ENCODE measurements at regions not wholly inside any gene's neighbourhood (a gene's known extent, or its start where the extent isn't known, plus 50 kb on each side); places are given as distances from the start of the nearest gene placed in this dataset.
"Not testable (repeated sequence)": the region's sequence is repeated elsewhere in the genome, so short reads cannot be mapped to it uniquely, and the experiment has no call there.

DNA sequence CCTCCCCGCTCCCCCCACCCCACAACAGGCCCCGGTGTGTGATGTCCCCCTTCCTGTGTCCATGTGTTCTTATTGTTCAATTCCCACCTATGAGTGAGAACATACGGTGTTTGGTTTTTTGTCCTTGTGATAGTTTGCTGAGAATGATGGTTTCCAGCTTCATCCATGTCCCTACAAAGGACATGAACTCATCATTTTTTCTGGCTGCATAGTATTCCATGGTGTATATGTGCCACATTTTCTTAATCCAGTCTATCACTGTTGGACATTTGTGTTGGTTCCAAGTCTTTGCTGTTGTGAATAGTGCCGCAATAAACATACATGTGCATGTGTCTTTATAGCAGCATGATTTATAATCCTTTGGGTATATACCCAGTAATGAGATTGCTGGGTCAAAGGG lies 104.3 kb downstream of the MTPN start:
- not testable (repeated sequence) for H3K4ac ChIP-seq (ENCODE audit: low read depth, low read length); H4K8ac ChIP-seq (ENCODE audit: low read depth, low read length); H3K4me2 ChIP-seq (ENCODE audit: low read length); H3K4me1 ChIP-seq (ENCODE audit: control insufficient read depth in 1 of 2, insufficient read depth in 2 of 2, low read length in 2 of 2); H2BK120ac ChIP-seq (ENCODE audit: insufficient read depth, low read length, poor library complexity); H3K23ac ChIP-seq (ENCODE audit: low read length); H3K36me3 ChIP-seq (ENCODE audit: control insufficient read depth in 1 of 2, insufficient read depth in 2 of 2, low read length in 2 of 2); H2AFZ ChIP-seq (ENCODE audit: insufficient read depth, low read length, poor library complexity); H3K79me1 ChIP-seq (ENCODE audit: low read length); H4K91ac ChIP-seq (ENCODE audit: low read depth, low read length); H4K12ac ChIP-seq (ENCODE audit: low read depth, low read length); DNase-seq; H3K79me2 ChIP-seq (ENCODE audit: control insufficient read depth, insufficient read depth, low read length, poor library complexity); H3K9ac ChIP-seq (ENCODE audit: low read length); H3K14ac ChIP-seq (ENCODE audit: low read length); H3K4me3 ChIP-seq (ENCODE audit: low read depth, low read length); H2BK12ac ChIP-seq (ENCODE audit: low read length); H2BK5ac ChIP-seq (ENCODE audit: low read depth, low read length, poor library complexity); H2AK5ac ChIP-seq (ENCODE audit: low read length); H3K9me3 ChIP-seq (ENCODE audit: insufficient read depth, low read depth, low read length); H3K18ac ChIP-seq (ENCODE audit: low read length); H3K27ac ChIP-seq (ENCODE audit: low read depth, low read length); H3K27me3 ChIP-seq (ENCODE audit: insufficient read depth, low read length)
- WGBS (ENCODE audit: extremely low coverage, insufficient coverage, insufficient read length) = no CpG with 5 or more reads among the region's 4 CpGs

GRCh38 chr7:135862586-135863340 lies 114.2 kb upstream of the FAM180A start:
- Histone ChIP-seq H4K12ac (ENCODE audit: low read depth, low read length) (no peak overlapping the region), H3K27me3 (ENCODE audit: insufficient read depth, low read length) (no peaks in the 10 kb centered on the region), H3K4me2 (ENCODE audit: low read length) (no peak overlapping the region), H3K18ac (ENCODE audit: low read length) (no peak overlapping the region), H3K14ac (ENCODE audit: low read length) (no peak overlapping the region), H2BK5ac (ENCODE audit: low read depth, low read length, poor library complexity) (no peak overlapping the region), H2AK5ac (ENCODE audit: low read length) (no peak overlapping the region), H3K4ac (ENCODE audit: low read depth, low read length) (no peak overlapping the region), H2BK120ac (ENCODE audit: insufficient read depth, low read length, poor library complexity) (no peak overlapping the region), H3K79me1 (ENCODE audit: low read length) (no peaks in the 10 kb centered on the region), H3K9me3 (ENCODE audit: insufficient read depth, low read depth, low read length) (peaks cover 3% of the 10 kb centered on the region), H3K4me1 (ENCODE audit: control insufficient read depth in 1 of 2, insufficient read depth in 2 of 2, low read length in 2 of 2) (peaks cover 0 to 2% of the 10 kb centered on the region in 2 experiments), H2AFZ (ENCODE audit: insufficient read depth, low read length, poor library complexity) (no peak overlapping the region), H2BK12ac (ENCODE audit: low read length) (no peak overlapping the region), H3K4me3 (ENCODE audit: low read depth, low read length) (no peak overlapping the region), H3K27ac (ENCODE audit: low read depth, low read length) (no peak overlapping the region), H3K79me2 (ENCODE audit: control insufficient read depth, insufficient read depth, low read length, poor library complexity) (no peaks in the 10 kb centered on the region), H3K9ac (ENCODE audit: low read length) (no peak overlapping the region), H3K36me3 (ENCODE audit: control insufficient read depth in 1 of 2, insufficient read depth in 2 of 2, low read length in 2 of 2) (no peaks in the 10 kb centered on the region), H4K91ac (ENCODE audit: low read depth, low read length) (no peak overlapping the region), H3K23ac (ENCODE audit: low read length) (no peak overlapping the region), H4K8ac (ENCODE audit: low read depth, low read length) (no peak overlapping the region)
- DNase-seq = no peak
- WGBS (ENCODE audit: extremely low coverage, insufficient coverage, insufficient read length) = no CpG with 5 or more reads among the region's 8 CpGs

DNA sequence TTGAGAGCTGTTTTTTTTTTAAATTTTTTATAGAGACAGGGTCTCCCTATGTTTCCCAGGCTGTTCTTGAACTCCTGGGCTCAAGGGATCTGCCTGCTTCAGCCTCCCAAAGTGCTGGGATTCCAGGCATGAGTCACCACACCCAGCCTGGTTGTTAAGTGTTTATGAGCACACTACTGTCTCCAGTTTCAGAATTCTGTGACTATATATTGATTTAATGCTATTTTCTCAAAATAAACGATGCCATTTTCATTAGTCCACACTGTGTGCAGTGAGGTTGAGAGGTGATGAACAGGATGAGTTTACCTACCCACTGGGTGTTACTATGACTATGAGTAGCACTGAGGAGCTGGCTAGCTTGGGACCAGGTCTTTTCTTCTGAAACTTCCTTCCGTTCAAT lies 110.9 kb upstream of the FAM180A start:
- WGBS (ENCODE audit: extremely low coverage, insufficient coverage, insufficient read length) = no CpG with 5 or more reads among the region's 2 CpGs
- Histone ChIP-seq H3K79me1 (ENCODE audit: low read length) (no peaks in the 10 kb centered on the region), H3K9me3 (ENCODE audit: insufficient read depth, low read depth, low read length) (peaks cover 3% of the 10 kb centered on the region), H2BK120ac (ENCODE audit: insufficient read depth, low read length, poor library complexity) (no peak overlapping the region), H3K4me3 (ENCODE audit: low read depth, low read length) (no peak overlapping the region), H3K4ac (ENCODE audit: low read depth, low read length) (no peak overlapping the region), H3K27me3 (ENCODE audit: insufficient read depth, low read length) (no peaks in the 10 kb centered on the region), H3K14ac (ENCODE audit: low read length) (no peak overlapping the region), H3K79me2 (ENCODE audit: control insufficient read depth, insufficient read depth, low read length, poor library complexity) (no peaks in the 10 kb centered on the region), H4K8ac (ENCODE audit: low read depth, low read length) (no peak overlapping the region), H3K9ac (ENCODE audit: low read length) (no peak overlapping the region), H2BK12ac (ENCODE audit: low read length) (no peak overlapping the region), H3K23ac (ENCODE audit: low read length) (no peak overlapping the region), H4K91ac (ENCODE audit: low read depth, low read length) (no peak overlapping the region), H3K36me3 (ENCODE audit: control insufficient read depth in 1 of 2, insufficient read depth in 2 of 2, low read length in 2 of 2) (no peaks in the 10 kb centered on the region), H2AFZ (ENCODE audit: insufficient read depth, low read length, poor library complexity) (no peak overlapping the region), H2BK5ac (ENCODE audit: low read depth, low read length, poor library complexity) (no peak overlapping the region), H3K27ac (ENCODE audit: low read depth, low read length) (no peak overlapping the region), H3K4me2 (ENCODE audit: low read length) (no peak overlapping the region), H2AK5ac (ENCODE audit: low read length) (no peak overlapping the region), H3K4me1 (ENCODE audit: control insufficient read depth in 1 of 2, insufficient read depth in 2 of 2, low read length in 2 of 2) (peaks cover 0 to 7% of the 10 kb centered on the region in 2 experiments), H4K12ac (ENCODE audit: low read depth, low read length) (no peak overlapping the region), H3K18ac (ENCODE audit: low read length) (no peak overlapping the region)
- peak in 1 of 2 donors; percentile 30 for DNase-seq

DNA sequence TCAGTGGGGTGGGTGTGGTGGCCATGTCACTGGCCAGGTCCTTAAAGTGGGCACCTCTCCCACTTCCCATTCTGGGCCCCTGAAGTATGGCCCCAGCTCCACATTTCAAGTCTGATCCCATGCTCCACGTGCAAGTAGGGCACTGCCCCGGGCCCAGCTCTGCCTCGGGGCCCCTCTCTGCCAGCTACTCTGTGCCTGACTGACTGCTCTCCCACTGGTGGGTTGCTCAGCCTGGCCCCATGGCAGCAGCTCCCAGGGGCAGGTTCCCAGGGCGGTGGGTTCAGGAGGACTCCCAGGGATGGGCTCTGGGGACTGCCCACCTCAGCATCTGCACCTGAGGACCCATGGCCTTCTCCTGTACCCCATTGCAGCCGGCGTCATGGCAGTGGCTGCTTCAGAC lies 110.2 kb upstream of the FAM180A start:
- Histone ChIP-seq H3K4ac (ENCODE audit: low read depth, low read length) (no peak overlapping the region), H3K4me3 (ENCODE audit: low read depth, low read length) (no peak overlapping the region), H4K12ac (ENCODE audit: low read depth, low read length) (no peak overlapping the region), H4K91ac (ENCODE audit: low read depth, low read length) (no peak overlapping the region), H2BK12ac (ENCODE audit: low read length) (no peak overlapping the region), H3K18ac (ENCODE audit: low read length) (no peak overlapping the region), H3K79me2 (ENCODE audit: control insufficient read depth, insufficient read depth, low read length, poor library complexity) (no peaks in the 10 kb centered on the region), H3K9me3 (ENCODE audit: insufficient read depth, low read depth, low read length) (peaks cover 3% of the 10 kb centered on the region), H3K36me3 (ENCODE audit: control insufficient read depth in 1 of 2, insufficient read depth in 2 of 2, low read length in 2 of 2) (no peaks in the 10 kb centered on the region), H2BK5ac (ENCODE audit: low read depth, low read length, poor library complexity) (no peak overlapping the region), H2AK5ac (ENCODE audit: low read length) (no peak overlapping the region), H3K23ac (ENCODE audit: low read length) (no peak overlapping the region), H3K27me3 (ENCODE audit: insufficient read depth, low read length) (no peaks in the 10 kb centered on the region), H3K27ac (ENCODE audit: low read depth, low read length) (no peak overlapping the region), H4K8ac (ENCODE audit: low read depth, low read length) (no peak overlapping the region), H2BK120ac (ENCODE audit: insufficient read depth, low read length, poor library complexity) (no peak overlapping the region), H3K4me2 (ENCODE audit: low read length) (no peak overlapping the region), H3K79me1 (ENCODE audit: low read length) (no peaks in the 10 kb centered on the region), H3K4me1 (ENCODE audit: control insufficient read depth in 1 of 2, insufficient read depth in 2 of 2, low read length in 2 of 2) (peaks cover 0 to 7% of the 10 kb centered on the region in 2 experiments), H3K14ac (ENCODE audit: low read length) (no peak overlapping the region), H3K9ac (ENCODE audit: low read length) (no peak overlapping the region), H2AFZ (ENCODE audit: insufficient read depth, low read length, poor library complexity) (no peak overlapping the region)
- WGBS (ENCODE audit: extremely low coverage, insufficient coverage, insufficient read length) = no CpG with 5 or more reads among the region's 6 CpGs
- no peak for DNase-seq

Data from trophoblast cell (in vitro differentiated cells and primary cell).